Large intestine (tissue), 3 donors: ENCODE measurements at regions not wholly inside any gene's neighbourhood (a gene's known extent, or its start where the extent isn't known, plus 50 kb on each side); places are given as distances from the start of the nearest gene placed in this dataset.
"Not testable (repeated sequence)": the region's sequence is repeated elsewhere in the genome, so short reads cannot be mapped to it uniquely, and the experiment has no call there.

Source experiments
- DNase-seq, 2 donors: peaks; one replicate each; pipeline versions ENCODE4 v3.0.0 to v3.0.0-alpha.2; 2013
- H3K27ac ChIP-seq: one replicate; pipeline ENCODE4 v1.5.1; 2013; ENCODE audit warnings: low read length
- H3K27me3 ChIP-seq: 2 replicates; pipeline ENCODE4 v1.6.1; 2013; ENCODE audit warnings: low read length; ENCODE audit not compliant: control insufficient read depth, insufficient read depth
- H3K36me3 ChIP-seq: 2 replicates; pipeline ENCODE4 v1.6.1; 2013; ENCODE audit warnings: low read length; ENCODE audit not compliant: control insufficient read depth, insufficient read depth
- H3K4me1 ChIP-seq: one replicate; pipeline ENCODE4 v1.6.1; 2013; ENCODE audit warnings: low read length; ENCODE audit not compliant: control insufficient read depth, insufficient read depth
- H3K4me3 ChIP-seq: one replicate; pipeline ENCODE4 v1.5.1; 2013; ENCODE audit warnings: low read length
- H3K9me3 ChIP-seq: one replicate; pipeline ENCODE4 v1.6.1; 2013; ENCODE audit warnings: mild to moderate bottlenecking, low read depth, low read length, moderate library complexity; ENCODE audit not compliant: control insufficient read depth
- WGBS: methylation state at CpG from one replicate; pipeline ENCODE4 v1.1.5; 2013; ENCODE audit warnings: low lambda C conversion rate; ENCODE audit not compliant: insufficient coverage; 5-methylcytosine and 5-hydroxymethylcytosine counted together

DNA sequence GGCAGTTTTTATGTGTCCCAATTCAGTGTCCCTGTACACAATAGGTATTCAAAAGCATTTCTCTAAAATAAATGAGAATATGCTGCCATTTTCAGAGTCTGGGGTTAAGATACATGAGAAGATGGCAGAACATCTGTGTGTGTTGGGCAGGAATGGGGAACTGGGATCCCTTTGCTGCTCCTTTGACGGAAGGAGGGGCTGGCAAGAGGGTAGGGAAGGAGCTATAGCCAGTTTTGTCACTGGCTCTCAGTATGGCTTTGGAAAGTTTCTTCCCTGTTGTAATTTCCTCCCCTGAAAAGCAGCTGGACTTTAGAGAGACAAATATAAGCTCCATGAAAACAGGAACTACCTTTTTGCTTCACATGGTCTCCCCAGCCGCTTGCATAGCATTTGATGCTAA lies 137.5 kb upstream of the PRR23C start:
- Histone ChIP-seq H3K36me3 (no peaks in the 10 kb centered on the region), H3K27ac (no peak overlapping the region), H3K27me3 (no peaks in the 10 kb centered on the region), H3K4me3 (no peak overlapping the region), H3K9me3 (peaks cover 7% of the 10 kb centered on the region), H3K4me1 (no peaks in the 10 kb centered on the region)
- no CpG with 5 or more reads among the region's 2 CpGs for WGBS
- no peak for DNase-seq

- DNase-seq, result no peak
- Histone ChIP-seq H3K9me3 (peaks cover 7% of the 10 kb centered on the region), H3K36me3 (no peaks in the 10 kb centered on the region), H3K27ac (no peak overlapping the region), H3K4me1 (no peaks in the 10 kb centered on the region), H3K27me3 (no peaks in the 10 kb centered on the region), H3K4me3 (no peak overlapping the region)
- WGBS, result no CpG with 5 or more reads among the region's 2 CpGs
Measured at GRCh38 chr3:139182598-139182997, 137.9 kb upstream of the PRR23C start.

GRCh38 chr3:139185527-139185926 lies 140.8 kb upstream of the PRR23C start:
- Histone ChIP-seq H3K27ac (no peak overlapping the region), H3K27me3 (no peaks in the 10 kb centered on the region), H3K4me1 (no peaks in the 10 kb centered on the region), H3K4me3 (no peak overlapping the region), H3K36me3 (no peaks in the 10 kb centered on the region), H3K9me3 (peaks cover 4% of the 10 kb centered on the region)
- WGBS, result no CpG with 5 or more reads among the region's 3 CpGs
- no peak for DNase-seq

DNA sequence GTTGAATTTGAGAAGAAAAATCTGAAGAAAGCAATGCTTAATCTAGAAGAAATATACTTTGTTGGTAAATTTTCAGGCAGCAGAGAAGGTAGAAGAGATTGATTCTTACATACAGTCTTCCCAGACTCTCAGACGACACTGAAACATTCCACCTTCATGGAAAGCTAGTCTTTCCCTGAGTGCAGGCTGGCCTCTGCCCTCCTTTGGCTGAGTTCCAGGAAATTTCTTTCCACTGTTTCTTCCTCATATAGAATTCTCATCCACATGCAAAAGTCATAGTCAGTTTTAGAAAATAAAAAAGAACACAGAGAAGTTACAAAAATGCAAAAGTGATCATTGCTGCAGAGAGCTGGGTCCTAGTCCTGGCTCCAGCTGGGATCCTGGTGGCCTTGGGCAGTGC lies 142.5 kb upstream of the PRR23C start:
- Histone ChIP-seq H3K9me3 (no peaks in the 10 kb centered on the region), H3K36me3 (no peaks in the 10 kb centered on the region), H3K27ac (no peak overlapping the region), H3K27me3 (no peaks in the 10 kb centered on the region), H3K4me1 (no peaks in the 10 kb centered on the region), H3K4me3 (no peak overlapping the region)
- DNase-seq, result peak; percentile 14 to 50
- no CpG with 5 or more reads among the region's 1 CpG for WGBS

DNA sequence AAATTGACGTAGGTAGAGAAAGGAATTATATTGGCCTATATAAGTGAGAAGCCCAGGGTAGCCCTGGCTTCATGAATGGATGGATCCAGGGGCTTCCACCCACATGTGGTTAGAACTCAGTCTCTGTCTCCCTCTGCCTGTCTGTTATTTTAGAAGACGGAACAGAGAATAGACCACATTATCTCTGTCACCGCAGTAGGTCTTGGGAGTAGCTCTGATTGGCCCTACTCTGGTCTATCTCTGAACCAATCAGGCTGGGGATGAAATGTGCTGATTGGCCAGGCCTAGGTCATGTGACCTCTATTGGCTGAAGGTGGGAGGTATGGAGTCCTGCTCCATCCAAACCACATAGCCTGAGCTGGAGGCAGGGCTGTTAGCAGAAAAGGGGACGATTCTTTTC lies 143.0 kb upstream of the PRR23C start:
- no peaks in the 10 kb centered on the region for H3K4me1 ChIP-seq
- H3K27me3 ChIP-seq, result no peaks in the 10 kb centered on the region
- WGBS, result no CpG with 5 or more reads among the region's 4 CpGs
- H3K36me3 ChIP-seq, result no peaks in the 10 kb centered on the region
- H3K9me3 ChIP-seq, result no peaks in the 10 kb centered on the region
- no peak for DNase-seq
- H3K27ac ChIP-seq, result no peak overlapping the region
- H3K4me3 ChIP-seq, result no peak overlapping the region

DNA sequence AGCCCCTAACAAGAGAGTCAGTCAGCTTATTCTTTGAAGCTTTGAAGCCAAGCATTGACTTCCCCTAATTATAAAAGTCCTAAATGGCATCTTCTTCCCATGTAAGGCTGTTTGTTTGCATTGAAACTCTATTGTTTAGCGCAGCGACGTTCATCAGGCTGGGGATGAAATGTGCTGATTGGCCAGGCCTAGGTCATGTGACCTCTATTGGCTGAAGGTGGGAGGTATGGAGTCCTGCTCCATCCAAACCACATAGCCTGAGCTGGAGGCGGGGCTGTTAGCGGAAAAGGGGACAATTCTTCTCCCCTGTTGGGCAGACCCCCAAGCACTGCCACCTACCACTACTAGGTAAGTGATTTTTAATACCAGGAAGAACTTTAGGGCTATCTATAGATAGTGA lies 145.3 kb upstream of the PRR23C start:
- Histone ChIP-seq H3K4me3 (no peak overlapping the region), H3K36me3 (no peaks in the 10 kb centered on the region), H3K27ac (no peak overlapping the region), H3K9me3 (no peaks in the 10 kb centered on the region), H3K4me1 (no peaks in the 10 kb centered on the region), H3K27me3 (no peaks in the 10 kb centered on the region)
- WGBS, result no CpG with 5 or more reads among the region's 5 CpGs
- no peak for DNase-seq

DNA sequence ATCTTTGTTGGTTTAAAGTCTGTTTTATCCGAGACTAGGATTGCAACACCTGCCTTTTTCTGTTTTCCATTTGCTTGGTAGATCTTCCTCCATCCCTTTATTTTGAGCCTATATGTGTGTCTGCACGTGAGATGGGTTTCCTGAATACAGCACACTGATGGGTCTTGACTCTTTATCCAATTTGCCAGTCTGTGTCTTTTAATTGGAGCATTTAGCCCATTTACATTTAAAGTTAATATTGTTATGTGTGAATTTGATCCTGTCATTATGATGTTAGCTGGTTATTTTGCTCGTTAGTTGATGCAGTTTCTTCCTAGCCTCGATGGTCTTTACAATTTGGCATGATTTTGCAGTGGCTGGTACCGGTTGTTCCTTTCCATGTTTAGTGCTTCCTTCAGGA lies 149.4 kb upstream of the MRPS22 start:
- no CpG with 5 or more reads among the region's 5 CpGs for WGBS
- H3K27me3 ChIP-seq, H3K27ac ChIP-seq, H3K9me3 ChIP-seq, DNase-seq, H3K4me1 ChIP-seq, H3K36me3 ChIP-seq, H3K4me3 ChIP-seq: not testable (repeated sequence)

- not testable (repeated sequence) for H3K27ac ChIP-seq, DNase-seq, H3K27me3 ChIP-seq, H3K4me1 ChIP-seq, H3K4me3 ChIP-seq, H3K9me3 ChIP-seq, H3K36me3 ChIP-seq
- whole genome bisulfite sequencing, result no CpG with 5 or more reads among the region's 10 CpGs
Measured at GRCh38 chr3:139196146-139196545, 147.7 kb upstream of the MRPS22 start.

GRCh38 chr3:139197251-139197650 lies 146.6 kb upstream of the MRPS22 start:
- WGBS, result 100% methylated on average over 1 of the region's 2 CpGs
- H3K4me1 ChIP-seq, result no peaks in the 10 kb centered on the region
- H3K9me3 ChIP-seq, result no peaks in the 10 kb centered on the region
- no peaks in the 10 kb centered on the region for H3K36me3 ChIP-seq
- H3K4me3 ChIP-seq, result no peak overlapping the region
- DNase-seq, result no peak
- H3K27ac ChIP-seq, result no peak overlapping the region
- no peaks in the 10 kb centered on the region for H3K27me3 ChIP-seq

DNA sequence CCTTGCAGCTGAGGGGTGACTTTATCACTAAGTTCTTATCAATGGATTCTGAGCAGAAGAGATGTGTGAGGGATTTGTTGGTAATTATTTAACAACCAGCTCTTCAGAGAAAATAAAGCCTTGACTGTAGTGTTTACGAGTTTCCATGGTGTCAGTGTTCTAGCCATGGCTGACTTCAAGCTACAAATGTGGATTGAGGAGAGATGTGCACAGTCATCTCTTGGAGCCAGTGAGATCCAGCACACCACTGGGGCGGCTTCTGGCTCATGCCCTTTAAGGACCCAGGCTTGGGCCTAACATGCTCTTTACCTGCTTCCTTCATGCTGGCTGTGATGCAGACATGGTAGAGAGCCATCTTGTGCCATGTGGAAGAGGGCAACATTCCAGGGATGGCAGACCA lies 145.6 kb upstream of the MRPS22 start:
- no CpG with 5 or more reads among the region's 2 CpGs for WGBS
- Histone ChIP-seq H3K27me3 (no peaks in the 10 kb centered on the region), H3K27ac (no peak overlapping the region), H3K4me3 (no peak overlapping the region), H3K9me3 (no peaks in the 10 kb centered on the region), H3K36me3 (no peaks in the 10 kb centered on the region), H3K4me1 (no peaks in the 10 kb centered on the region)
- no peak for DNase-seq

DNA sequence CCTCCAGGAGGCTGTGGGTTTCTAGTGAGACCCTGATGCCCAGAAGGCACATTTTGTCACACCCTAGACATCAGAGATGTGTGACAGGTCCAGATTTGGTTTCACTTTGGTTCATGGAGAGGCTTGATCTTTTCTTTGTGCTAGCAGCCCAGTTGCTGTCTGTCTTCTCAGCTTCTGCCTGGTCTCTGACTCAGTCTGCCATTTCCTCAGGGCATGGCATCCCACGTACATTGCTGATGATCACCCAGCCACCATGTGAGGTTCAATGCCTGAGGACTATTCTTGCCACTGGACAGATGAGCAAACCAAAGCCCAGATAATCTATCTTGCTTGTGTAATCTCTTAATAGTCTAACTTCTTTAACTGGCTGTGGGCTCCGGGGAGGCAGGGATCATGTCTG lies 144.9 kb upstream of the MRPS22 start:
- DNase-seq, result no peak
- Histone ChIP-seq H3K4me1 (no peaks in the 10 kb centered on the region), H3K36me3 (no peaks in the 10 kb centered on the region), H3K27me3 (peaks cover 3% of the 10 kb centered on the region), H3K9me3 (no peaks in the 10 kb centered on the region), H3K27ac (no peak overlapping the region), H3K4me3 (no peak overlapping the region)
- no CpG with 5 or more reads among the region's 2 CpGs for WGBS
